ENCODE measurements at regions not wholly inside any gene's neighbourhood (a gene's known extent, or its start where the extent isn't known, plus 50 kb on each side); places are given as distances from the start of the nearest gene placed in this dataset.

DNA sequence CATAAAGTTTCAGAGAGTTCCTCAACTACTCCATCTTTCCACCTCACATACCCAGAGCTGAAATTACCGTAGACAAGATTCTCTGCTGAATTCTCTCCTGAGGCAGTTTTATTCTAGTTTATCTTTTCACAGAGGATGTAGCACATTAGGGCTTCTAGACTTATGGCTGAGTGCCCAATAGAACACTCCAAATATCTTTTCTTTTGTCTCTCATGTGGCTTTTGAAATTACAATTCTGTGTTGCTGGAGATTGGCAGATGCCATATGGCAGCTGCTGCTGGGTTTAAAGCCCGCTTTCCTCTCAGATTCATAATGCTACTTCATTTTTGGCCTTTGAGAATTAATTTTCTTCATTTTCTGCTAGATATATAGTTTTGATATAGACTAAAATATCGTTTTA, 107.6 kb upstream of the BANK1 start:
- no peaks in the 10 kb centered on the region for H3K36me3 ChIP-seq (replicated peaks in 1 of 2; ENCODE audit: control insufficient read depth in 1 of 2, insufficient read depth in 2 of 2, low read length in 2 of 2)
- POLR2A ChIA-PET: no interaction called here
- FAIRE-seq (no peak), ATAC-seq (no peak), DNase-seq (ENCODE audit: low spot score) (no peak)
- H3K79me2 ChIP-seq (ENCODE audit: insufficient read depth, low read length): no peaks in the 10 kb centered on the region
- no peak overlapping the region for H3K9ac ChIP-seq (ENCODE audit: insufficient read depth, low read depth, low read length)
- 11% methylated on average over 3 of the region's 3 CpGs for WGBS (ENCODE audit: low lambda C conversion rate)
- H3K9me3 ChIP-seq (ENCODE audit: low read length): no peaks in the 10 kb centered on the region
- H4K20me1 ChIP-seq (ENCODE audit: insufficient read depth, low read length): no peaks in the 10 kb centered on the region
- H2AFZ ChIP-seq (ENCODE audit: low read length): no peak overlapping the region
- no peak overlapping the region for H3K4me2 ChIP-seq (ENCODE audit: low read depth, low read length)
- intact Hi-C loops (cut with micrococcal nuclease; ENCODE audit: unreplicated experiment): no loop called here
- in situ Hi-C loops (cut with HindIII; ENCODE audit: extremely low pct_ligation_motif_present, low pct_unique_long_range_greater_than_20kb): no loop called here
- H3K27me3 ChIP-seq (ENCODE audit: control insufficient read depth in 1 of 2, insufficient read depth in 2 of 2, low read length in 2 of 2): no peaks in the 10 kb centered on the region; a peak in 1 of 5 replicates
- no peaks in the 10 kb centered on the region for H3K4me1 ChIP-seq (ENCODE audit: insufficient read depth, low read length)
- CTCF ChIA-PET (ENCODE audit: low intra/inter-chr PET ratio, low total read pairs): no interaction called here
- BruUV-seq (replicated peaks): no TSS peak
- H3K4me3 ChIP-seq (replicated peaks in 1 of 3; ENCODE audit: insufficient read depth in 1 of 3, low read depth in 2 of 3, low read length in 3 of 3): no peak overlapping the region
- no peak overlapping the region for H3K27ac ChIP-seq (ENCODE audit: extremely low read length, insufficient read depth, low read length)
- TF ChIP-seq, protein P1, sequence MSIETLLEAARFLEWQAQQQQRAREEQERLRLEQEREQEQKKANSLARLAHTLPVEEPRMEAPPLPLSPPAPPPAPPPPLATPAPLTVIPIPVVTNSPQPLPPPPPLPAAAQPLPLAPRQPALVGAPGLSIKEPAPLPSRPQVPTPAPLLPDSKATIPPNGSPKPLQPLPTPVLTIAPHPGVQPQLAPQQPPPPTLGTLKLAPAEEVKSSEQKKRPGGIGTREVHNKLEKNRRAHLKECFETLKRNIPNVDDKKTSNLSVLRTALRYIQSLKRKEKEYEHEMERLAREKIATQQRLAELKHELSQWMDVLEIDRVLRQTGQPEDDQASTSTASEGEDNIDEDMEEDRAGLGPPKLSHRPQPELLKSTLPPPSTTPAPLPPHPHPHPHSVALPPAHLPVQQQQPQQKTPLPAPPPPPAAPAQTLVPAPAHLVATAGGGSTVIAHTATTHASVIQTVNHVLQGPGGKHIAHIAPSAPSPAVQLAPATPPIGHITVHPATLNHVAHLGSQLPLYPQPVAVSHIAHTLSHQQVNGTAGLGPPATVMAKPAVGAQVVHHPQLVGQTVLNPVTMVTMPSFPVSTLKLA (IDR thresholded peaks at IDR 0.05): no peak
- no peak for TF ChIP-seq CSRNP2 (CRISPR knock-in tag; conservative IDR thresholded peaks at IDR 0.05; ENCODE audit: low read depth)
- TF ChIP-seq ZBTB46 (CRISPR knock-in tag; IDR thresholded peaks at IDR 0.05; ENCODE audit: borderline replicate concordance): no peak
- TF ChIP-seq, protein P2, sequence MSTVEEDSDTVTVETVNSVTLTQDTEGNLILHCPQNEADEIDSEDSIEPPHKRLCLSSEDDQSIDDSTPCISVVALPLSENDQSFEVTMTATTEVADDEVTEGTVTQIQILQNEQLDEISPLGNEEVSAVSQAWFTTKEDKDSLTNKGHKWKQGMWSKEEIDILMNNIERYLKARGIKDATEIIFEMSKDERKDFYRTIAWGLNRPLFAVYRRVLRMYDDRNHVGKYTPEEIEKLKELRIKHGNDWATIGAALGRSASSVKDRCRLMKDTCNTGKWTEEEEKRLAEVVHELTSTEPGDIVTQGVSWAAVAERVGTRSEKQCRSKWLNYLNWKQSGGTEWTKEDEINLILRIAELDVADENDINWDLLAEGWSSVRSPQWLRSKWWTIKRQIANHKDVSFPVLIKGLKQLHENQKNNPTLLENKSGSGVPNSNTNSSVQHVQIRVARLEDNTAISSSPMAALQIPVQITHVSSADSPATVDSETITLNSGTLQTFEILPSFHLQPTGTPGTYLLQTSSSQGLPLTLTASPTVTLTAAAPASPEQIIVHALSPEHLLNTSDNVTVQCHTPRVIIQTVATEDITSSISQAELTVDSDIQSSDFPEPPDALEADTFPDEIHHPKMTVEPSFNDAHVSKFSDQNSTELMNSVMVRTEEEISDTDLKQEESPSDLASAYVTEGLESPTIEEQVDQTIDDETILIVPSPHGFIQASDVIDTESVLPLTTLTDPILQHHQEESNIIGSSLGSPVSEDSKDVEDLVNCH (CRISPR knock-in tag; IDR thresholded peaks at IDR 0.05): no peak
